ENCODE measurements at regions not wholly inside any gene's neighbourhood (a gene's known extent, or its start where the extent isn't known, plus 50 kb on each side); places are given as distances from the start of the nearest gene placed in this dataset.
"Not testable (repeated sequence)": the region's sequence is repeated elsewhere in the genome, so short reads cannot be mapped to it uniquely, and the experiment has no call there.

DNA sequence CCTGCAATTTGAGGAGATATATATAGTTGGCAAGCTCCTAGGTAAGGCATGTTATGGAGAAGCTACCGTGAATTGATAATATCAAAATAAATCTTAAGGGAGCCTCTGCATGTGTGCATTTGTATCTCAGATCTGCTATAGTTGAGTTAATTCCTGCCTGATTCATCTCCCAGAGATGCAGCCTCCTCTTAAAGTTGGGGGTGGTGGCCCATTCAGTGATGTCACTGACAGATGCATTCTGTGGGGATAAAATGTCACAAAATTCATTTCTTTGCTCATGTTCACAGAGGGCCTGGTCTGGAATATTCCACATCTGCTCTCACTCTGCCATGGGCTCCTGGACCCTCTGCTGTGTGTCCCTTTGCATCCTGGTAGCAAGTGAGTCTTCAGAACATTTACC, 185.8 kb upstream of the PRSS1 start:
- TF ChIP-seq, protein P1, sequence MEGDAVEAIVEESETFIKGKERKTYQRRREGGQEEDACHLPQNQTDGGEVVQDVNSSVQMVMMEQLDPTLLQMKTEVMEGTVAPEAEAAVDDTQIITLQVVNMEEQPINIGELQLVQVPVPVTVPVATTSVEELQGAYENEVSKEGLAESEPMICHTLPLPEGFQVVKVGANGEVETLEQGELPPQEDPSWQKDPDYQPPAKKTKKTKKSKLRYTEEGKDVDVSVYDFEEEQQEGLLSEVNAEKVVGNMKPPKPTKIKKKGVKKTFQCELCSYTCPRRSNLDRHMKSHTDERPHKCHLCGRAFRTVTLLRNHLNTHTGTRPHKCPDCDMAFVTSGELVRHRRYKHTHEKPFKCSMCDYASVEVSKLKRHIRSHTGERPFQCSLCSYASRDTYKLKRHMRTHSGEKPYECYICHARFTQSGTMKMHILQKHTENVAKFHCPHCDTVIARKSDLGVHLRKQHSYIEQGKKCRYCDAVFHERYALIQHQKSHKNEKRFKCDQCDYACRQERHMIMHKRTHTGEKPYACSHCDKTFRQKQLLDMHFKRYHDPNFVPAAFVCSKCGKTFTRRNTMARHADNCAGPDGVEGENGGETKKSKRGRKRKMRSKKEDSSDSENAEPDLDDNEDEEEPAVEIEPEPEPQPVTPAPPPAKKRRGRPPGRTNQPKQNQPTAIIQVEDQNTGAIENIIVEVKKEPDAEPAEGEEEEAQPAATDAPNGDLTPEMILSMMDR (IDR thresholded peaks at IDR 0.05; ENCODE audit: insufficient read depth, low read length, missing control alignments), result no peak
- DNase-seq (ENCODE audit: low read depth, low spot score), result no peak
- ChIA-PET POLR2A (no interaction called here), CTCF (interaction anchor here (0.6 to 2.9 kb wide), 7 partner anchors 21 to 440 kb away, joined by 3 to 12 read pairs (median 4); no protein-coding TSS in a partner anchor)
- no peak overlapping the region for H3K4me3 ChIP-seq (ENCODE audit: low read depth, low read length)

GRCh38 chr7:142562688-142563087, 186.6 kb upstream of the PRSS1 start:
- DNase-seq (ENCODE audit: low read depth, low spot score), result no peak
- ChIA-PET POLR2A (no interaction called here), CTCF (interaction anchor here (0.7 to 2.9 kb wide), 8 partner anchors 8 to 441 kb away, joined by 3 to 12 read pairs (median 4); no protein-coding TSS in a partner anchor)
- H3K4me3 ChIP-seq (ENCODE audit: low read depth, low read length), result no peak overlapping the region
- TF ChIP-seq, protein P1 (IDR thresholded peaks at IDR 0.05; ENCODE audit: insufficient read depth, low read length, missing control alignments), result no peak

- DNase-seq (ENCODE audit: low read depth, low spot score); POLR2A ChIA-PET; H3K4me3 ChIP-seq (ENCODE audit: low read depth, low read length): not testable (repeated sequence)
- CTCF ChIA-PET, result interaction anchor here (0.9 to 2.9 kb wide), 4 partner anchors 9 to 83 kb away, joined by 3 to 10 read pairs (median 6); no protein-coding TSS in a partner anchor
Observed at GRCh38 chr7:142561396-142561795, 187.9 kb upstream of the PRSS1 start.

DNA sequence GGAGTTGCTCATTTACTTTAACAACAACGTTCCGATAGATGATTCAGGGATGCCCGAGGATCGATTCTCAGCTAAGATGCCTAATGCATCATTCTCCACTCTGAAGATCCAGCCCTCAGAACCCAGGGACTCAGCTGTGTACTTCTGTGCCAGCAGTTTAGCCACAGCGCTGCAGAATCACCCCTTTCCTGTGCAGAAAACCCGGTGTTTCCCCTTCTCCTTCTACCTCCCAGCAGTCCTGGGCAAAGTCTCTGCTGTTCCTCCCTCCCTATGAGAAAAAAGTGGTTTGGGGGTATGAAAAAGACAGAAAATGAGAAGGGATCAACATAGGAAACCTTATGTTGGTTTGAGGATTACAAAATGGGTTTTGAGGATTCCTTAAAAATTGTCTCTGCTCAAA, 188.5 kb upstream of the PRSS1 start:
- DNase-seq (ENCODE audit: low read depth, low spot score); H3K4me3 ChIP-seq (ENCODE audit: low read depth, low read length); POLR2A ChIA-PET: not testable (repeated sequence)
- CTCF ChIA-PET, result interaction anchor here (0.9 to 3.4 kb wide), 4 partner anchors 10 to 27 kb away, joined by 4 to 33 read pairs (median 8); no protein-coding TSS in a partner anchor

DNA sequence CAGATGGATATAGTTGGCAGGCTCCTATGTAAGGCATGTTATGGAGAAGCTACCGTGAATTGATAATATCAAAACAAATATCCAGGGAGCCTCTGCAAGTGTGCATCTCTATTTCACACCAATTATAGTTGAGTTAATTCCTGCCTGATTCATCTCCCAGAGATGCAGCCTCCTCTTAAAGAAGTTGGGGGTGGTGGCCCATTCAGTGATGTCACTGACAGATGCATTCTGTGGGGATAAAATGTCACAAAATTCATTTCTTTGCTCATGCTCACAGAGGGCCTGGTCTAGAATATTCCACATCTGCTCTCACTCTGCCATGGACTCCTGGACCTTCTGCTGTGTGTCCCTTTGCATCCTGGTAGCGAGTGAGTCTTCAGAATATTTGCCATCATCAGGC, 189.1 kb upstream of the PRSS1 start:
- DNase-seq (ENCODE audit: low read depth, low spot score), result no peak
- TF ChIP-seq, protein P1 (IDR thresholded peaks at IDR 0.05; ENCODE audit: insufficient read depth, low read length, missing control alignments), result no peak
- CTCF ChIA-PET, result interaction anchor here (0.8 to 3.4 kb wide), 10 partner anchors 11 to 101 kb away, joined by 3 to 55 read pairs (median 6); no protein-coding TSS in a partner anchor
- no peak overlapping the region for H3K4me3 ChIP-seq (ENCODE audit: low read depth, low read length)
- POLR2A ChIA-PET, result no interaction called here

DNA sequence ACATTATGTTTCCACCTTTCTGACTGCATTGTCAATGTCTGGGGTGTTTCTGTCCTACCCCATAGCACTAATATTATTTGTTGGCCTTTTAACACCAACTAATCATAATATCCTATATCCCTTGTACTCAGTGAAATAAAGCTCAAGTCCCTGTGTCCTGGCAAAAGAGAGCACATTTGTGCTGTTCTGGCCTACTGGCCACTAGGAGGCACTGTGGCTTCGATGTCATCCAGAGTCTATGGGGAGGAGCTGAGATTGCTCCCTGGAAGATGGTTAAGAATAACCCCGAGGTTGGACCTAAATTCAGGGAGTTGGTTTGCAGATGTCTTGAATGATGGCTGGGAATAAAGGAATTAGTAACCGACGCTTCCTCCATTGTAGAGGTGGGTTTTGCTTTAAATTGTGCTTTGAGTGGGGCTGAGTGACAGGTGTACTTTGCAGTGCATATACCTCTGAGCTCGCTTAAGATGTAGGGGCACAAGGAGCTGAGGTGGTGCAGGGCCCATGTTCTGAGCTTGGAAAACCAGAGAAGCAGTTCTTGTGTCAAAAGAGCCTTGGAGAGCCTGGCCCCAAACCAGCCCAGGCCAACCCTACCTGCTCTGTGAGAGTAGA, 191.2 kb upstream of the PRSS1 start:
- CTCF ChIA-PET, result interaction anchor here (0.5 to 3.4 kb wide), 29 partner anchors 9 to 657 kb away, joined by 3 to 55 read pairs (median 4); no protein-coding TSS in a partner anchor

GRCh38 chr7:142556740-142557139, 192.5 kb upstream of the PRSS1 start:
- TF ChIP-seq, protein P1 (IDR thresholded peaks at IDR 0.05; ENCODE audit: insufficient read depth, low read length, missing control alignments), result peak; percentile 45
- DNase-seq (ENCODE audit: low read depth, low spot score), result peak; percentile 91
- ChIA-PET POLR2A (interaction anchor here (0.5 to 1.1 kb wide), 3 partner anchors 12 to 14 kb away, joined by 3 to 5 read pairs (median 3); no protein-coding TSS in a partner anchor), CTCF (interaction anchor here (0.6 to 4.1 kb wide), 2 partner anchors 31 to 33 kb away, joined by 3 to 24 read pairs; no protein-coding TSS in a partner anchor)
- H3K4me3 ChIP-seq (ENCODE audit: low read depth, low read length), result no peak overlapping the region

More for the DNA sequence above, 191.2 kb upstream of the PRSS1 start:
- no peak for DNase-seq (ENCODE audit: low read depth, low spot score)
- POLR2A ChIA-PET, result interaction anchor here (0.6 kb wide), 1 partner anchor 45 kb away, joined by 3 read pairs; no protein-coding TSS in a partner anchor
- no peak overlapping the region for H3K4me3 ChIP-seq (ENCODE audit: low read depth, low read length)
- TF ChIP-seq, protein P1 (IDR thresholded peaks at IDR 0.05; ENCODE audit: insufficient read depth, low read length, missing control alignments), result peak; percentile 65

Measured in AG04449 (cell line).